Hepatocyte (in vitro differentiated cells): ENCODE measurements at regions not wholly inside any gene's neighbourhood (a gene's known extent, or its start where the extent isn't known, plus 50 kb on each side); places are given as distances from the start of the nearest gene placed in this dataset.

Experiments used
- EZH2 ChIP-seq: fragments of 200-600 bp; sonication (generic); IDR thresholded peaks from 2 replicates; pipeline ENCODE4 v1.6.1; 2016; ENCODE audit warnings: antibody characterized with exemption, mild to moderate bottlenecking, borderline replicate concordance
- EZH2phosphoT487 ChIP-seq: fragments of 200-600 bp; sonication (generic); IDR thresholded peaks from one replicate; pipeline ENCODE4 v1.6.1; 2018; ENCODE audit warnings: antibody characterized with exemption, mild to moderate bottlenecking, low read depth, moderate library complexity; ENCODE audit not compliant: unreplicated experiment, severe bottlenecking
- TF ChIP-seq, protein P1 (sequence below): fragments of 200-600 bp; sonication (generic); IDR thresholded peaks from 2 replicates; pipeline ENCODE4 v1.5.1; 2016; ENCODE audit warnings: antibody characterized with exemption, mild to moderate bottlenecking; ENCODE audit not compliant: poor library complexity

DNA sequence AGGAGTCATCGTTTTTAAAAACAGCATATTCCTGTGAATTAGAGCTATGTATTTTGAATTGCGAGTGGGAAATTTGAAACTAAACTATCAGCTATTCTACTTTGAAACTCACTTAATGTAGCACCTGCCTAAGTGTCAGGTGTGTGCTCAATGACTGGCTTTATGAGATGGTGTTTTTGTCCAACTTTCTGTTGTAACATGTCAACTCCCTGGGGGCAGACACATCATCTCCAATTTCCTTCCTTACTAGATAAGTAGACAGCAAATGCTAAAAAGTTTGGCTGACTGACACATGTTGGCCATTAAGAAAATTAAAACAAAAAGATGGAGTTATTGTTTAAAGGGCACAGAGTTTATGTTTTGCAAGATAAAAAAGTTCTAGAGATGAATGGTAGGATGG, 226.9 kb downstream of the TFAP2B start:
- TF ChIP-seq, protein P1, sequence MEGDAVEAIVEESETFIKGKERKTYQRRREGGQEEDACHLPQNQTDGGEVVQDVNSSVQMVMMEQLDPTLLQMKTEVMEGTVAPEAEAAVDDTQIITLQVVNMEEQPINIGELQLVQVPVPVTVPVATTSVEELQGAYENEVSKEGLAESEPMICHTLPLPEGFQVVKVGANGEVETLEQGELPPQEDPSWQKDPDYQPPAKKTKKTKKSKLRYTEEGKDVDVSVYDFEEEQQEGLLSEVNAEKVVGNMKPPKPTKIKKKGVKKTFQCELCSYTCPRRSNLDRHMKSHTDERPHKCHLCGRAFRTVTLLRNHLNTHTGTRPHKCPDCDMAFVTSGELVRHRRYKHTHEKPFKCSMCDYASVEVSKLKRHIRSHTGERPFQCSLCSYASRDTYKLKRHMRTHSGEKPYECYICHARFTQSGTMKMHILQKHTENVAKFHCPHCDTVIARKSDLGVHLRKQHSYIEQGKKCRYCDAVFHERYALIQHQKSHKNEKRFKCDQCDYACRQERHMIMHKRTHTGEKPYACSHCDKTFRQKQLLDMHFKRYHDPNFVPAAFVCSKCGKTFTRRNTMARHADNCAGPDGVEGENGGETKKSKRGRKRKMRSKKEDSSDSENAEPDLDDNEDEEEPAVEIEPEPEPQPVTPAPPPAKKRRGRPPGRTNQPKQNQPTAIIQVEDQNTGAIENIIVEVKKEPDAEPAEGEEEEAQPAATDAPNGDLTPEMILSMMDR = no peak
- TF ChIP-seq EZH2phosphoT487 (no peak), EZH2 (no peak)
